ENCODE measurements at regions not wholly inside any gene's neighbourhood (a gene's known extent, or its start where the extent isn't known, plus 50 kb on each side); places are given as distances from the start of the nearest gene placed in this dataset.

DNA sequence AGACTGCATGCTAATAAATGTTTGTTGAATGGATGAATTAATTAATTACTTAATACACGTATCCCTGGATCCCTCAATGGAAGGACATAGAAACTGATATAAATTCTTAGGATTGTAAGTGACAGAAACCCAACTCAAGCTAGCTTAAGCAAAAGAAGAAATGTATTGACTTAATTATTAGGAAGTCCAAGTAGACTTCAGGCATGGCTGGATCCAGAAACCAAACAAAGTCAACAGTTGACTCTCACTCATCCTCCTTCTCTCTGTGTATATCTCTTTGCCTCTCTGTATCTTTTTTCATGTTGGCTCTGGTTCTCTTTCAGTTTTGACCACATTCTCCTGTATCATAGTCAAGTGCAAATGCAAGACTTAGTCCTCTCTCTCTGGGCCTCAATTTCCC, 82.0 kb upstream of the CTNNBL1 start:
- Histone ChIP-seq H3K27ac (ENCODE audit: low read depth, low read length) (no peak overlapping the region), H3K4me1 (ENCODE audit: control insufficient read depth, low read length) (no peaks in the 10 kb centered on the region), H3K9me3 (ENCODE audit: control insufficient read depth, insufficient read depth, low read length) (no peaks in the 10 kb centered on the region), H3K4me3 (ENCODE audit: low read length) (no peak overlapping the region), H3K27me3 (ENCODE audit: control insufficient read depth, low read length) (no peaks in the 10 kb centered on the region), H3K79me2 (ENCODE audit: control insufficient read depth, low read length) (no peaks in the 10 kb centered on the region), H3K9me2 (replicated peaks; ENCODE audit: control insufficient read depth, low read length) (no peaks in the 10 kb centered on the region), H4K20me1 (ENCODE audit: control insufficient read depth, insufficient read depth, low read depth, low read length) (no peaks in the 10 kb centered on the region), H3K36me3 (ENCODE audit: control insufficient read depth, low read length) (no peaks in the 10 kb centered on the region), H3K4me2 (ENCODE audit: low read length) (no peak overlapping the region), H3F3A (ENCODE audit: control insufficient read depth, insufficient read depth) (no peaks in the 10 kb centered on the region)
- TF ChIP-seq EZH2phosphoT487 (IDR thresholded peaks at IDR 0.05; ENCODE audit: borderline replicate concordance, low read length), result no peak
- TF ChIP-seq, protein P1, sequence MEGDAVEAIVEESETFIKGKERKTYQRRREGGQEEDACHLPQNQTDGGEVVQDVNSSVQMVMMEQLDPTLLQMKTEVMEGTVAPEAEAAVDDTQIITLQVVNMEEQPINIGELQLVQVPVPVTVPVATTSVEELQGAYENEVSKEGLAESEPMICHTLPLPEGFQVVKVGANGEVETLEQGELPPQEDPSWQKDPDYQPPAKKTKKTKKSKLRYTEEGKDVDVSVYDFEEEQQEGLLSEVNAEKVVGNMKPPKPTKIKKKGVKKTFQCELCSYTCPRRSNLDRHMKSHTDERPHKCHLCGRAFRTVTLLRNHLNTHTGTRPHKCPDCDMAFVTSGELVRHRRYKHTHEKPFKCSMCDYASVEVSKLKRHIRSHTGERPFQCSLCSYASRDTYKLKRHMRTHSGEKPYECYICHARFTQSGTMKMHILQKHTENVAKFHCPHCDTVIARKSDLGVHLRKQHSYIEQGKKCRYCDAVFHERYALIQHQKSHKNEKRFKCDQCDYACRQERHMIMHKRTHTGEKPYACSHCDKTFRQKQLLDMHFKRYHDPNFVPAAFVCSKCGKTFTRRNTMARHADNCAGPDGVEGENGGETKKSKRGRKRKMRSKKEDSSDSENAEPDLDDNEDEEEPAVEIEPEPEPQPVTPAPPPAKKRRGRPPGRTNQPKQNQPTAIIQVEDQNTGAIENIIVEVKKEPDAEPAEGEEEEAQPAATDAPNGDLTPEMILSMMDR (IDR thresholded peaks at IDR 0.05; ENCODE audit: low read depth, low read length, poor library complexity, severe bottlenecking), result no peak

DNA sequence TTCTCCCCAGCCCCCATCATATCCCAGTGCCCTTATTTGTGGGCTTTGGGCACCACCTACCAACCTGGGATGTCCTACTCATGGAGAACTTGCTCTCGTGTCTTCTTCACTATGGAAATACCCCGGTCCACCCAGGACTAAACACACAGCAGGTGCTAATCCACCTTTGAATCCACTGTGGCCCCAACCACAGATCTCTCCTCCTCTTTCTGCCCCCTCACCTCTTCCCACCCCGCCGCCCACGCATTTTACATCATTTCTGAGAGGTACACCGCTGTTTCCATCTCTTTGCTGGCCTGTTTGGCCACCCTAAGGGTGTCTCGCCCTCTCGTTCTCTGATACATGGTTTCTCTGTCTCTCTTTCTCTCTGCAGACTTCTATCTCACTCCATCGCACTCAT, 82.5 kb upstream of the CTNNBL1 start:
- H3K9me3 ChIP-seq (ENCODE audit: control insufficient read depth, insufficient read depth, low read length), result no peaks in the 10 kb centered on the region
- no peaks in the 10 kb centered on the region for H3K4me1 ChIP-seq (ENCODE audit: control insufficient read depth, low read length)
- no peak overlapping the region for H3K4me2 ChIP-seq (ENCODE audit: low read length)
- TF ChIP-seq, protein P1 (IDR thresholded peaks at IDR 0.05; ENCODE audit: low read depth, low read length, poor library complexity, severe bottlenecking), result no peak
- TF ChIP-seq EZH2phosphoT487 (IDR thresholded peaks at IDR 0.05; ENCODE audit: borderline replicate concordance, low read length), result no peak
- H3K9me2 ChIP-seq (replicated peaks; ENCODE audit: control insufficient read depth, low read length), result no peaks in the 10 kb centered on the region
- H3K27ac ChIP-seq (ENCODE audit: low read depth, low read length), result no peak overlapping the region
- no peaks in the 10 kb centered on the region for H4K20me1 ChIP-seq (ENCODE audit: control insufficient read depth, insufficient read depth, low read depth, low read length)
- H3F3A ChIP-seq (ENCODE audit: control insufficient read depth, insufficient read depth), result no peaks in the 10 kb centered on the region
- no peaks in the 10 kb centered on the region for H3K79me2 ChIP-seq (ENCODE audit: control insufficient read depth, low read length)
- H3K4me3 ChIP-seq (ENCODE audit: low read length), result no peak overlapping the region
- no peaks in the 10 kb centered on the region for H3K36me3 ChIP-seq (ENCODE audit: control insufficient read depth, low read length)
- no peaks in the 10 kb centered on the region for H3K27me3 ChIP-seq (ENCODE audit: control insufficient read depth, low read length)

DNA sequence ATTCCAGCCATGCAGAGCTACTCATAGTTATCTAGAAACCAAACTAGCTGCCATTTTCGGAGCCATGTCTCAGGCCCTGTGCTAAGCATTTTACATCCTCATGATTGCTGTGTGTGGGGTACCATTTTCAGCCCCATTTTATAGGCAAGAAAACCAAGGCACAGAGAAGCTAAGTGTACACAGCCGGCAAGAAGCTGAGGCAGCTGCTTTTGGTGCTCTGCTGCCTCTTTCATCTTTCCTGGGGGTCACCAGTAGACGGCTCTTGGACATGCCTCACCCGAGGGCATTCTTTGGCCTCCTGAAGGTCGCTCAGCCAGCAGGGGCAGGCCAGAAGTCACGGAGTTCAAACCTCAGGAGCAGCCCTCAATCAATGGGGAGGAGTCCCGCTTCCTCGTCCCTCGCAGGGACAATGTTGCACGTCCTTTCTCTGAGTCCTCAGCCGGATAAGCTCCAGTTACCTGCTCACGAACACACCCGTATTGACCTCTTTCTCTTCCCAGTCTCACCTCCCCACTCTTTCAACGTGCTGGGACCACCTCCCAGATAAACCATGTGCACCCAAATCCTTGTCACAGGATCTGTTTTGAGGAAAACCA, 82.6 kb upstream of the BLCAP start:
- Histone ChIP-seq H3F3A (ENCODE audit: control insufficient read depth, insufficient read depth) (no peaks in the 10 kb centered on the region), H4K20me1 (ENCODE audit: control insufficient read depth, insufficient read depth, low read depth, low read length) (no peaks in the 10 kb centered on the region), H3K4me3 (ENCODE audit: low read length) (no peak overlapping the region), H3K79me2 (ENCODE audit: control insufficient read depth, low read length) (no peaks in the 10 kb centered on the region), H3K9me2 (replicated peaks; ENCODE audit: control insufficient read depth, low read length) (no peaks in the 10 kb centered on the region), H3K27ac (ENCODE audit: low read depth, low read length) (no peak overlapping the region), H3K4me1 (ENCODE audit: control insufficient read depth, low read length) (no peaks in the 10 kb centered on the region), H3K4me2 (ENCODE audit: low read length) (no peak overlapping the region), H3K9me3 (ENCODE audit: control insufficient read depth, insufficient read depth, low read length) (no peaks in the 10 kb centered on the region), H3K36me3 (ENCODE audit: control insufficient read depth, low read length) (no peaks in the 10 kb centered on the region), H3K27me3 (ENCODE audit: control insufficient read depth, low read length) (no peaks in the 10 kb centered on the region)
- no peak for TF ChIP-seq EZH2phosphoT487 (IDR thresholded peaks at IDR 0.05; ENCODE audit: borderline replicate concordance, low read length)
- TF ChIP-seq, protein P1 (IDR thresholded peaks at IDR 0.05; ENCODE audit: low read depth, low read length, poor library complexity, severe bottlenecking), result no peak

All from DOHH2 (cell line).